IMR-90 (cell line): ENCODE measurements at regions not wholly inside any gene's neighbourhood (a gene's known extent, or its start where the extent isn't known, plus 50 kb on each side); places are given as distances from the start of the nearest gene placed in this dataset.
A peak's percentile ranks its signal among the peaks of the same experiment; 100 is the strongest.

Experiments
- ATAC-seq: fragments of 200-7000 bp; cut with Tn5 transposase; 2 replicates; pipeline ENCODE4 v1.9.1; 2020; ENCODE audit warnings: low read depth, mild to moderate bottlenecking, moderate library complexity
- BruUV-seq: library from RNA; stranded (reverse); fragments of 400-500 nt; replicated peaks from 2 replicates; lab custom pipeline; 2021; lab: Mats Ljungman, UMichigan
- CTCF ChIA-PET: fragments of 300-600 bp; formaldehyde crosslinking; extraction: SDS; loops from one replicate; lab custom pipeline; 2021; ENCODE audit warnings: antibody characterized with exemption; lab: Yijun Ruan, JAX
- POLR2A ChIA-PET: fragments of 300-600 bp; sonication (Branson Sonifier 250); formaldehyde crosslinking; loops from one replicate; lab custom pipeline; 2022; ENCODE audit warnings: antibody characterized with exemption; ENCODE audit not compliant: unreplicated experiment; lab: Charles Lee
- DNase-seq: peaks from one replicate; pipeline ENCODE4 v3.0.0; 2013
- H2AFZ ChIP-seq: replicated peaks from 2 replicates; pipeline ENCODE3; 2013; ENCODE audit warnings: low read length, mild to moderate bottlenecking; ENCODE audit not compliant: poor library complexity
- H2AK5ac ChIP-seq: 2 replicates; pipeline ENCODE4 v1.6.1; 2013; ENCODE audit warnings: low read depth, low read length, inconsistent platforms
- H2AK9ac ChIP-seq: replicated peaks from 2 replicates; pipeline ENCODE3; 2013; ENCODE audit warnings: mild to moderate bottlenecking, low read depth, low read length, moderate library complexity; ENCODE audit not compliant: poor library complexity
- H2BK120ac ChIP-seq: 2 replicates; pipeline ENCODE4 v1.6.1; 2013; ENCODE audit warnings: low read depth, low read length, inconsistent platforms
- H2BK15ac ChIP-seq: 3 replicates; pipeline ENCODE4 v1.6.1; 2013; ENCODE audit warnings: low read depth, low read length, inconsistent platforms
- H2BK20ac ChIP-seq: 2 replicates; pipeline ENCODE4 v1.6.1; 2013; ENCODE audit warnings: low read depth, mild to moderate bottlenecking, inconsistent platforms, low read length, moderate library complexity
- H2BK5ac ChIP-seq: 2 replicates; pipeline ENCODE4 v1.6.1; 2013; ENCODE audit warnings: mild to moderate bottlenecking, low read depth, low read length, inconsistent platforms; ENCODE audit not compliant: poor library complexity, severe bottlenecking
- H3K14ac ChIP-seq: replicated peaks from 2 replicates; pipeline ENCODE4 v1.6.1; 2013; ENCODE audit warnings: low read depth, low read length, inconsistent platforms
- H3K18ac ChIP-seq: 2 replicates; pipeline ENCODE4 v1.6.1; 2013; ENCODE audit warnings: low read depth, low read length, control low read depth
- H3K23ac ChIP-seq: 2 replicates; pipeline ENCODE4 v1.6.1; 2013; ENCODE audit warnings: low read depth, low read length, inconsistent platforms
- H3K27ac ChIP-seq: 2 replicates; pipeline ENCODE4 v1.5.1; 2013; ENCODE audit warnings: mild to moderate bottlenecking, control low read depth, low read length; ENCODE audit not compliant: insufficient read depth
- H3K27me3 ChIP-seq: 2 replicates; pipeline ENCODE4 v1.6.1; 2013; ENCODE audit warnings: low read length; ENCODE audit not compliant: control insufficient read depth, insufficient read depth
- H3K36me3 ChIP-seq: 2 replicates; pipeline ENCODE4 v1.6.1; 2013; ENCODE audit warnings: low read length, mixed read lengths; ENCODE audit not compliant: control insufficient read depth, insufficient read depth
- H3K4ac ChIP-seq: 2 replicates; pipeline ENCODE4 v1.6.1; 2013; ENCODE audit warnings: low read depth, low read length, inconsistent platforms
- H3K4me1 ChIP-seq: 2 replicates; pipeline ENCODE4 v1.6.1; 2013; ENCODE audit warnings: low read length, mixed read lengths; ENCODE audit not compliant: control insufficient read depth, insufficient read depth
- H3K4me2 ChIP-seq: 2 replicates; pipeline ENCODE4 v1.6.1; 2013; ENCODE audit warnings: low read depth, mild to moderate bottlenecking, control low read depth, low read length, moderate library complexity
- H3K4me3 ChIP-seq: 2 replicates; pipeline ENCODE4 v1.5.1; 2013; ENCODE audit warnings: low read depth, mild to moderate bottlenecking, control low read depth, low read length, moderate library complexity; ENCODE audit not compliant: insufficient read depth
- H3K56ac ChIP-seq: 2 replicates; pipeline ENCODE4 v1.6.1; 2013; ENCODE audit warnings: low read length, inconsistent platforms; ENCODE audit not compliant: insufficient read depth; ENCODE audit errors: extremely low read depth
- H3K79me1 ChIP-seq, 2 experiments: 2 replicates each; pipeline ENCODE4 v1.6.1; 2013; ENCODE audit warnings: low read length in 2 of 2, inconsistent platforms in 1 of 2, low read depth in 1 of 2
- H3K9ac ChIP-seq: 2 replicates; pipeline ENCODE4 v1.6.1; 2013; ENCODE audit warnings: low read depth, low read length, control low read depth
- H3K9me1 ChIP-seq: 2 replicates; pipeline ENCODE4 v1.6.1; 2013; ENCODE audit warnings: low read length, inconsistent platforms; ENCODE audit not compliant: insufficient read depth
- H3K9me3 ChIP-seq: 2 replicates; pipeline ENCODE4 v1.6.1; 2013; ENCODE audit warnings: low read length; ENCODE audit not compliant: control insufficient read depth, insufficient read depth
- H4K20me1 ChIP-seq: 2 replicates; pipeline ENCODE4 v1.6.1; 2013; ENCODE audit warnings: low read length, inconsistent platforms; ENCODE audit not compliant: insufficient read depth
- H4K5ac ChIP-seq: 2 replicates; pipeline ENCODE4 v1.6.1; 2013; ENCODE audit warnings: mild to moderate bottlenecking, low read depth, low read length, control low read depth
- H4K8ac ChIP-seq, 2 experiments: 2 replicates each; pipeline ENCODE4 v1.6.1; 2013; ENCODE audit warnings: low read depth in 2 of 2, low read length in 2 of 2, control low read depth in 1 of 2, inconsistent platforms in 1 of 2
- H4K91ac ChIP-seq: 2 replicates; pipeline ENCODE4 v1.6.1; 2013; ENCODE audit warnings: low read depth, low read length, inconsistent platforms; ENCODE audit not compliant: insufficient read depth
- CEBPB ChIP-seq: IDR thresholded peaks from 2 replicates; pipeline ENCODE4 v1.6.1; 2012; ENCODE audit warnings: low read depth, low read length, improper control_type of control experiment
- CHD1 ChIP-seq: IDR thresholded peaks from 2 replicates; pipeline ENCODE4 v1.6.1; 2012; ENCODE audit warnings: low read depth, low read length, improper control_type of control experiment
- FOS ChIP-seq: fragments of 150-350 bp; IDR thresholded peaks from 2 replicates; pipeline ENCODE4 v1.6.1; 2016; ENCODE audit warnings: low read depth, low read length
- MAFK ChIP-seq: IDR thresholded peaks from 2 replicates; pipeline ENCODE4 v1.6.1; 2012; ENCODE audit warnings: low read depth, low read length, improper control_type of control experiment
- MAZ ChIP-seq: IDR thresholded peaks from 2 replicates; pipeline ENCODE4 v1.6.1; 2012; ENCODE audit warnings: low read depth, mild to moderate bottlenecking, low read length, improper control_type of control experiment, moderate library complexity, borderline replicate concordance
- POLR2A ChIP-seq: IDR thresholded peaks from 2 replicates; pipeline ENCODE4 v1.6.1; 2012; ENCODE audit warnings: mild to moderate bottlenecking, low read depth, low read length
- RAD21 ChIP-seq: IDR thresholded peaks from 2 replicates; pipeline ENCODE4 v1.6.1; 2012; ENCODE audit warnings: low read length, improper control_type of control experiment
- RCOR1 ChIP-seq: IDR thresholded peaks from 2 replicates; pipeline ENCODE4 v1.6.1; 2012; ENCODE audit warnings: mild to moderate bottlenecking, low read length, improper control_type of control experiment; ENCODE audit not compliant: insufficient replicate concordance
- RFX5 ChIP-seq: IDR thresholded peaks from 2 replicates; pipeline ENCODE4 v1.8.0; 2012; ENCODE audit warnings: low read depth, mild to moderate bottlenecking, low read length, moderate library complexity
- WGBS, 2 experiments: methylation state at CpG; one replicate each; pipeline versions ENCODE4 v1.1.5 to v1.1.7; 2013; ENCODE audit warnings: missing lambda C conversion rate in 2 of 2; ENCODE audit not compliant: insufficient read length in 1 of 2; ENCODE audit errors: extremely low coverage in 2 of 2; 5-methylcytosine and 5-hydroxymethylcytosine counted together
- dilution Hi-C: fragments of 300-500 bp; cut with HindIII; formaldehyde crosslinking; loops from one replicate; pipeline ENCODE4 v1.14.3; 2018; ENCODE audit warnings: low sequenced_read_pairs; ENCODE audit not compliant: unreplicated experiment
- in situ Hi-C: fragments of 300-500 bp; cut with MboI; formaldehyde crosslinking; loops from 3 replicates; pipeline ENCODE4 v1.14.3; 2019; ENCODE audit warnings: low sequenced_read_pairs, inconsistent platforms, mixed read lengths
- intact Hi-C: fragments of 100-400 bp; cut with micrococcal nuclease; formaldehyde crosslinking; loops from 2 replicates; pipeline ENCODE4 v1.10.0; 2022
- TF ChIP-seq, protein P1 (sequence below): fragments of 150-350 bp; IDR thresholded peaks from 2 replicates; pipeline ENCODE4 v1.6.1; 2016; ENCODE audit warnings: low read depth, mild to moderate bottlenecking, low read length, moderate library complexity, borderline replicate concordance
- TF ChIP-seq, protein P2 (sequence below): fragments of 150-350 bp; IDR thresholded peaks from 2 replicates; pipeline ENCODE4 v1.6.1; 2017; ENCODE audit warnings: mild to moderate bottlenecking, antibody characterized with exemption, low read length, low read depth
- TF ChIP-seq, protein P3 (sequence below): conservative IDR thresholded peaks from 2 replicates; pipeline ENCODE4 v1.5.1; 2012; ENCODE audit warnings: mild to moderate bottlenecking, low read depth, low read length, improper control_type of control experiment

DNA sequence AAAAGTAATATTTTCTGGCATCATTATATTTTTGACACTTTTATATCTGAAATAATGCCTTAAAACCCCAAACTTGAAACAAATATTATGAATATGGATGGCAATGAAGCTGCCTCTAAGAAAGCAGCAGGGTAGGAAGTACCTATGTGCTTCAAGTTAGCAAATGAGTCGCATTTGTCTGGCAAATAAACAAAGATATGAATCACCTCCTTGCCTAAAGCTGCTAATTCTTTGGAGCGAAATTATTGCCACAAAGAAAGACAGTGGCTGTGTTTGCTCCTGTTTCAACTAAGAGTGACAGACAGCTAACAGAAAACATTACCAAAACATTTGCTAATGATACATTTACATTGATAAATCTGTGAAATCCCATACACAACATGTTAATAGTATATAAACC is 854.9 kb downstream of the RPS29 start:
- WGBS, 2 experiments = 60% methylated on average over 1 of the region's 2 CpGs; no CpG with 5 or more reads in 1 of the 2 experiments
- intact Hi-C loops = no loop called here
- H2AFZ ChIP-seq = no peak overlapping the region
- no peaks in the 10 kb centered on the region for H3K79me1 ChIP-seq
- peak; percentile 51 for ATAC-seq
- no peak overlapping the region for H3K18ac ChIP-seq
- dilution Hi-C loops = no loop called here
- ChIA-PET CTCF (no interaction called here), POLR2A (no interaction called here)
- no peak overlapping the region for H3K27ac ChIP-seq
- in situ Hi-C loops = no loop called here
- H3K9me1 ChIP-seq = no peaks in the 10 kb centered on the region
- no TSS peak for BruUV-seq
- H2BK20ac ChIP-seq = no peak overlapping the region
- no peak overlapping the region for H2BK5ac ChIP-seq
- no peak overlapping the region for H3K56ac ChIP-seq
- DNase-seq = peak; percentile 47
- H4K8ac ChIP-seq = no peak overlapping the region; a peak in 1 of 4 replicates
- H3K9me3 ChIP-seq = peaks cover 5% of the 10 kb centered on the region
- no peak overlapping the region for H2AK9ac ChIP-seq
- H3K4me1 ChIP-seq = peaks cover under 1% of the 10 kb centered on the region; the same call in 1 of the 2 replicates
- no peak overlapping the region for H2BK15ac ChIP-seq
- H4K5ac ChIP-seq = no peak overlapping the region
- H4K91ac ChIP-seq = no peak overlapping the region
- no peak overlapping the region for H3K9ac ChIP-seq
- no peak overlapping the region for H3K14ac ChIP-seq
- H4K20me1 ChIP-seq = no peaks in the 10 kb centered on the region
- no peak overlapping the region for H3K4me2 ChIP-seq
- no peak overlapping the region for H3K23ac ChIP-seq
- H2AK5ac ChIP-seq = no peak overlapping the region
- H3K4ac ChIP-seq = no peak overlapping the region
- TF ChIP-seq CEBPB (no peak), RFX5 (no peak), MAZ (no peak), FOS (no peak), POLR2A (no peak), CHD1 (no peak), MAFK (no peak), RCOR1 (no peak), RAD21 (no peak)
- TF ChIP-seq, protein P1, sequence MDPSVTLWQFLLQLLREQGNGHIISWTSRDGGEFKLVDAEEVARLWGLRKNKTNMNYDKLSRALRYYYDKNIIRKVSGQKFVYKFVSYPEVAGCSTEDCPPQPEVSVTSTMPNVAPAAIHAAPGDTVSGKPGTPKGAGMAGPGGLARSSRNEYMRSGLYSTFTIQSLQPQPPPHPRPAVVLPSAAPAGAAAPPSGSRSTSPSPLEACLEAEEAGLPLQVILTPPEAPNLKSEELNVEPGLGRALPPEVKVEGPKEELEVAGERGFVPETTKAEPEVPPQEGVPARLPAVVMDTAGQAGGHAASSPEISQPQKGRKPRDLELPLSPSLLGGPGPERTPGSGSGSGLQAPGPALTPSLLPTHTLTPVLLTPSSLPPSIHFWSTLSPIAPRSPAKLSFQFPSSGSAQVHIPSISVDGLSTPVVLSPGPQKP = no peak
- TF ChIP-seq, protein P2, sequence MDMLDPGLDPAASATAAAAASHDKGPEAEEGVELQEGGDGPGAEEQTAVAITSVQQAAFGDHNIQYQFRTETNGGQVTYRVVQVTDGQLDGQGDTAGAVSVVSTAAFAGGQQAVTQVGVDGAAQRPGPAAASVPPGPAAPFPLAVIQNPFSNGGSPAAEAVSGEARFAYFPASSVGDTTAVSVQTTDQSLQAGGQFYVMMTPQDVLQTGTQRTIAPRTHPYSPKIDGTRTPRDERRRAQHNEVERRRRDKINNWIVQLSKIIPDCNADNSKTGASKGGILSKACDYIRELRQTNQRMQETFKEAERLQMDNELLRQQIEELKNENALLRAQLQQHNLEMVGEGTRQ = no peak
- TF ChIP-seq, protein P3, sequence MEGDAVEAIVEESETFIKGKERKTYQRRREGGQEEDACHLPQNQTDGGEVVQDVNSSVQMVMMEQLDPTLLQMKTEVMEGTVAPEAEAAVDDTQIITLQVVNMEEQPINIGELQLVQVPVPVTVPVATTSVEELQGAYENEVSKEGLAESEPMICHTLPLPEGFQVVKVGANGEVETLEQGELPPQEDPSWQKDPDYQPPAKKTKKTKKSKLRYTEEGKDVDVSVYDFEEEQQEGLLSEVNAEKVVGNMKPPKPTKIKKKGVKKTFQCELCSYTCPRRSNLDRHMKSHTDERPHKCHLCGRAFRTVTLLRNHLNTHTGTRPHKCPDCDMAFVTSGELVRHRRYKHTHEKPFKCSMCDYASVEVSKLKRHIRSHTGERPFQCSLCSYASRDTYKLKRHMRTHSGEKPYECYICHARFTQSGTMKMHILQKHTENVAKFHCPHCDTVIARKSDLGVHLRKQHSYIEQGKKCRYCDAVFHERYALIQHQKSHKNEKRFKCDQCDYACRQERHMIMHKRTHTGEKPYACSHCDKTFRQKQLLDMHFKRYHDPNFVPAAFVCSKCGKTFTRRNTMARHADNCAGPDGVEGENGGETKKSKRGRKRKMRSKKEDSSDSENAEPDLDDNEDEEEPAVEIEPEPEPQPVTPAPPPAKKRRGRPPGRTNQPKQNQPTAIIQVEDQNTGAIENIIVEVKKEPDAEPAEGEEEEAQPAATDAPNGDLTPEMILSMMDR = no peak
- H3K4me3 ChIP-seq = no peak overlapping the region
- no peaks in the 10 kb centered on the region for H3K27me3 ChIP-seq
- H3K36me3 ChIP-seq = no peaks in the 10 kb centered on the region
- no peak overlapping the region for H2BK120ac ChIP-seq
